ENCODE measurements at regions not wholly inside any gene's neighbourhood (a gene's known extent, or its start where the extent isn't known, plus 50 kb on each side); places are given as distances from the start of the nearest gene placed in this dataset.
A peak's percentile ranks its signal among the peaks of the same experiment; 100 is the strongest.

- no peak for DNase-seq
Observed at GRCh38 chr10:130560573-130560972, 424.4 kb downstream of the GLRX3 start.

- no peak for DNase-seq
Observed at GRCh38 chr10:130561681-130562080, 425.5 kb downstream of the GLRX3 start.

- DNase-seq = no peak
Observed at GRCh38 chr10:130567011-130567410, 430.8 kb downstream of the GLRX3 start.

- no peak for DNase-seq
Observed at GRCh38 chr10:130567436-130567835, 431.2 kb downstream of the GLRX3 start.

GRCh38 chr10:130568246-130568645, 432.1 kb downstream of the GLRX3 start:
- no peak for DNase-seq

- peak; percentile 31 for DNase-seq
Observed at GRCh38 chr10:130570074-130570473, 433.9 kb downstream of the GLRX3 start.

GRCh38 chr10:130571674-130572073, 435.5 kb downstream of the GLRX3 start:
- DNase-seq = no peak

GRCh38 chr10:130573446-130573845, 437.3 kb downstream of the GLRX3 start:
- no peak for DNase-seq

GRCh38 chr10:130575756-130576285, 439.6 kb downstream of the GLRX3 start:
- DNase-seq = no peak

- DNase-seq = no peak
Observed at GRCh38 chr10:130576427-130576826, 440.2 kb downstream of the GLRX3 start.

- DNase-seq = no peak
Observed at GRCh38 chr10:130577039-130577438, 440.8 kb downstream of the GLRX3 start.

GRCh38 chr10:130578532-130579289, 442.5 kb downstream of the GLRX3 start:
- DNase-seq = no peak

- no peak for DNase-seq
Observed at GRCh38 chr10:130579913-130580312, 443.7 kb downstream of the GLRX3 start.

- DNase-seq = no peak
Observed at GRCh38 chr10:130580975-130581374, 444.8 kb downstream of the GLRX3 start.

- DNase-seq = no peak
Observed at GRCh38 chr10:130587718-130588117, 451.5 kb downstream of the GLRX3 start.

GRCh38 chr10:130606001-130606405, 469.8 kb downstream of the GLRX3 start:
- no peak for DNase-seq

GRCh38 chr10:130607366-130607765, 471.2 kb downstream of the GLRX3 start:
- DNase-seq = no peak

- DNase-seq = no peak
Observed at GRCh38 chr10:130611239-130611638, 475.0 kb downstream of the GLRX3 start.

GRCh38 chr10:130615457-130615856, 479.3 kb downstream of the GLRX3 start:
- peak; percentile 22 for DNase-seq

- DNase-seq = no peak
Observed at GRCh38 chr10:130617985-130618384, 481.8 kb downstream of the GLRX3 start.

GRCh38 chr10:130618647-130619046, 482.5 kb downstream of the GLRX3 start:
- no peak for DNase-seq

GRCh38 chr10:130621231-130621775, 485.1 kb downstream of the GLRX3 start:
- no peak for DNase-seq

GRCh38 chr10:130623680-130624267, 487.6 kb downstream of the GLRX3 start:
- peak; percentile 13 for DNase-seq
